ENCODE measurements at regions not wholly inside any gene's neighbourhood (a gene's known extent, or its start where the extent isn't known, plus 50 kb on each side); places are given as distances from the start of the nearest gene placed in this dataset.

DNA sequence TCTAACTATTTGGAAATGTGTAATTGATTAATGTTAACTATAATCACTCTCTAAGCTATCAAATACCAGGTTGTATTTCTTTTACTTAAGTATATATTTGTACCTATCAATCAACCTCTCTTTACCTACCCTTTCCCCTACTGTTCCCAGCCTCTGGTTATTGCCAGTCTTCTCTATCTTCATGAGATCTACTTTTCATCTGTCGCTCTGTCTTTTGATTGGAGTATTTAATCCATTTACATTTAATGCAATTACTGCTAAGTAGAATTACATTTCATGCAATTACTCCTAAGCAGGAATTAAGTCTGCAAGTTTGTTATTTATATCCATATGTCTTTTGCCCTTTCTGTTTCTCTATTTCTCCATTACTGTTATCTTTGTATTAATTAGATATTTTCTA is 148.1 kb downstream of the MAT2B start:
- intact Hi-C loops (cut with DNase I), result no loop called here
- Histone ChIP-seq H3K27me3 (no peaks in the 10 kb centered on the region), H3K4me3 (no peak overlapping the region), H3K9me3 (no peaks in the 10 kb centered on the region), H3K27ac (no peak overlapping the region), H3K36me3 (no peaks in the 10 kb centered on the region), H3K4me1 (no peaks in the 10 kb centered on the region)
- no peak for DNase-seq
- ATAC-seq, result no peak
- TF ChIP-seq, protein P1, sequence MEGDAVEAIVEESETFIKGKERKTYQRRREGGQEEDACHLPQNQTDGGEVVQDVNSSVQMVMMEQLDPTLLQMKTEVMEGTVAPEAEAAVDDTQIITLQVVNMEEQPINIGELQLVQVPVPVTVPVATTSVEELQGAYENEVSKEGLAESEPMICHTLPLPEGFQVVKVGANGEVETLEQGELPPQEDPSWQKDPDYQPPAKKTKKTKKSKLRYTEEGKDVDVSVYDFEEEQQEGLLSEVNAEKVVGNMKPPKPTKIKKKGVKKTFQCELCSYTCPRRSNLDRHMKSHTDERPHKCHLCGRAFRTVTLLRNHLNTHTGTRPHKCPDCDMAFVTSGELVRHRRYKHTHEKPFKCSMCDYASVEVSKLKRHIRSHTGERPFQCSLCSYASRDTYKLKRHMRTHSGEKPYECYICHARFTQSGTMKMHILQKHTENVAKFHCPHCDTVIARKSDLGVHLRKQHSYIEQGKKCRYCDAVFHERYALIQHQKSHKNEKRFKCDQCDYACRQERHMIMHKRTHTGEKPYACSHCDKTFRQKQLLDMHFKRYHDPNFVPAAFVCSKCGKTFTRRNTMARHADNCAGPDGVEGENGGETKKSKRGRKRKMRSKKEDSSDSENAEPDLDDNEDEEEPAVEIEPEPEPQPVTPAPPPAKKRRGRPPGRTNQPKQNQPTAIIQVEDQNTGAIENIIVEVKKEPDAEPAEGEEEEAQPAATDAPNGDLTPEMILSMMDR (IDR thresholded peaks at IDR 0.05), result no peak

DNA sequence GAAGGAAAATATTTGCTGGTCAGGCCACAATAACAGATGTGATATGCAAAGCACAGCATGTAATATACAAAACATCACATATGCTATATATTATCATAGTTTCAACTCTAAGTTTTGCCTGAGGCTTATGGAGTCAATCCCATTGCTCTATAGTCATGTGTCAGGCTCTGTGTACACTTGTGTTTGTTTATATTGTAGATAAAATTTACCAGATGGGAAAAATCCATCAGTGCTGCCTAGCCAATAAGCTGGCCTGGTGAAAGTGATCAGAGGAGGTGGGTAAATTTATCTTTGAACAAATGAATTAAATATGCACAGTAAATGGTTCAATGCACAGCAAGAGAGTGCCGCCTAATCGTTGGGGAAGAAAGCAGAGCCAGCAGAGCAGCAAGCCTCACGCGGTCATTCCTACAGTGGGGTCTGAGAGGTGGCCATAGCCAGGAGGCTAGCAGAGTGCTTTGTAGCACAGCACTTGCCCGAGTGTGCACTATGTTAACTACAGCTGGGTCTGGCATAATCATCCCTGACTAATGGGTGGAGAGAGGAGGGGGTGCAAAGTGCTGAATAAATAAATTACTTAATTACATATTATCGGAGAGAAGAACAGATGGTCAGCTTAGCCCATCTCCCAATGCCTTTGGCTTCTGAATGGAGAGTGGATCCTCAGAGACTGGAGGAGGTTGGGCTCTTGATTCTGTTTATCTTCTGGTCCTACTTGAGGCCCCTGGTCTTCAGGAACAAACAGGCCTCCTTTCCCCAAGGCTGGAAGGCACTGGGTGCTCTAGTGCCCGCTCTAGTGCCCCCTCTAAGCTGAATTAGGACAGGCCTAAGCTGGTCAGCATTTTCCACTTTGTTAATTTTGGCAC is 153.5 kb downstream of the MAT2B start:
- DNase-seq (no peak), ATAC-seq (no peak)
- no peak overlapping the region for H3K4me3 ChIP-seq
- H3K27ac ChIP-seq, result no peak overlapping the region
- intact Hi-C loops (cut with DNase I), result no loop called here
- H3K27me3 ChIP-seq, result no peaks in the 10 kb centered on the region
- TF ChIP-seq, protein P1 (IDR thresholded peaks at IDR 0.05), result no peak
- no peaks in the 10 kb centered on the region for H3K36me3 ChIP-seq
- H3K4me1 ChIP-seq, result no peaks in the 10 kb centered on the region
- no peaks in the 10 kb centered on the region for H3K9me3 ChIP-seq

DNA sequence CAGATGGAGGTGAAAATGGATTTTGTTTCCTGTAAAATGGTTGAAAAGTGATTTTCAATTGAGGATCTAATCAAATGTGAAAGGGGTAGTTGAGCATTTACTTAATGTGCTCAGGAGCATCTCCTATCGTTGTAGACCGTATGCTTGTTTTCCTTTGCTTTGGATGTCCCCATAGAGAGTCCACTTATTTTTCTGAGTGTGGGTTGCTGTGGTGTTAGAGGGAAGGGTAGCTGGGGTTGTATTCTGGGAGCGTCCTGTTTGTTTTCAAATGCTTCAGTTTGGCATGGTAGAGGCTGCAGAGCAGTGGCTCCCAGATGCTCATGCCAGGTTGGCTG is 154.1 kb downstream of the MAT2B start:
- no peaks in the 10 kb centered on the region for H3K4me1 ChIP-seq
- TF ChIP-seq, protein P1 (IDR thresholded peaks at IDR 0.05), result no peak
- intact Hi-C loops (cut with DNase I), result no loop called here
- H3K27me3 ChIP-seq, result no peaks in the 10 kb centered on the region
- no peak overlapping the region for H3K4me3 ChIP-seq
- no peaks in the 10 kb centered on the region for H3K9me3 ChIP-seq
- ATAC-seq (no peak), DNase-seq (no peak)
- H3K27ac ChIP-seq, result no peak overlapping the region
- H3K36me3 ChIP-seq, result no peaks in the 10 kb centered on the region

DNA sequence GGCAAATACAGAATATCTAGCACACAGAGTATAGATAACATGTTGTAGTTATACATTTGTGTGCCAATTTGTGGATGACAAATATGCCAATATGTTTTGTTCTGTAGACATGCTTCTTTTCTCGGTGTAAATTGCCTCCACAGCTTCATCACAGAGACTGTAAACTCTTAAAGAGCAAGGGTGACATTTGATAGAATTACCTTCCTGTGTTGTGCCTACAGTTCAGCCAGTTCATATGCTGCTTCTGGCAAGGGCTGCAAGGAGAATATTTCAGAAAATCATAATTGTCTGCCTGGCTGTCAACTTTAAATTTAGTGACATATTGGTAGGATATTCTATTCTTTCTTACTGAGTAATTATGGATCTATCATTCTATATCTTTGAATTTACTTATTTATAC is 155.1 kb downstream of the MAT2B start:
- ATAC-seq (no peak), DNase-seq (no peak)
- TF ChIP-seq, protein P1 (IDR thresholded peaks at IDR 0.05), result no peak
- intact Hi-C loops (cut with DNase I), result no loop called here
- no peak overlapping the region for H3K4me3 ChIP-seq
- H3K27me3 ChIP-seq, result no peaks in the 10 kb centered on the region
- H3K4me1 ChIP-seq, result no peaks in the 10 kb centered on the region
- no peaks in the 10 kb centered on the region for H3K9me3 ChIP-seq
- no peaks in the 10 kb centered on the region for H3K36me3 ChIP-seq
- no peak overlapping the region for H3K27ac ChIP-seq

DNA sequence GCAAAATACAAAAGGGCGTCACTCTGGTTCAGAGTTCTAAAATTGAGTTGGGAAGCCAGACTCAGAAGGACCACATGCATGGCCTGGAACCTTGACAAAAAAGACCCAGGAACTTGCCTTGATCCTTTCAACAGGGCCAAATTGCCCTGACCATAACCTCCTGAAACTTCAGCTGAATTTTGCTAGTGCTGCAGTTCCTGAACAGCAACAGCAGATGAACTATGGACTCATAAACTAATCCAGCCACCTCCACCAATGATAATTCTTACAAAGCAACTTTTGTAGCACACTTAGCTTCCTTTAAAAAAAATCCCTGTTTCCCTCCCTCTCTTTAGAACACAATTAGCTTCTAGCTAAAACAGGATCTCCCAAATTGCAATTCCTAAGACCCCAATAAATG is 155.9 kb downstream of the MAT2B start:
- no peak overlapping the region for H3K27ac ChIP-seq
- no peak overlapping the region for H3K4me3 ChIP-seq
- TF ChIP-seq, protein P1 (IDR thresholded peaks at IDR 0.05), result no peak
- no peaks in the 10 kb centered on the region for H3K4me1 ChIP-seq
- intact Hi-C loops (cut with DNase I), result no loop called here
- ATAC-seq, result no peak
- H3K27me3 ChIP-seq, result no peaks in the 10 kb centered on the region
- no peak for DNase-seq
- no peaks in the 10 kb centered on the region for H3K36me3 ChIP-seq
- H3K9me3 ChIP-seq, result no peaks in the 10 kb centered on the region

DNA sequence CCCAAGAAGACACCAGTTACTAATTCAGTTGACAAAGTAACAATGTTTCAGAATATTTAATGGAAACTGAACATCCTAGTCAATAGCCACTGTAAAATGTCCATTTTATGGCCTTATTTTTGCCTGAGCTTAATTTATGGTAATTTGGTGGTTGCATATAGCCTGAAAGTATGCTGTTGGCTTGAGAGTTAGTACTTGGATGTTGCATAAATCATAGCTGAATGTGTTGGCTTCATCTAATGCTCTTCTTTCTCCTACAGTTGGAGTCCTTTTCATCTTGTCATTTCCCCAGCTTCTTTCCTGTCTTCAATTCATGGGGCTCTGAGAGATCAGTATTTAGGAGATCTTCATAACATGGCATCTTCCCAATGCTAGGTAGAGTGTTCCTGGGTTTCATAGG is 164.6 kb downstream of the MAT2B start:
- no peak for ATAC-seq
- TF ChIP-seq, protein P1 (IDR thresholded peaks at IDR 0.05), result no peak

More for the DNA sequence above, 164.6 kb downstream of the MAT2B start:
- Histone ChIP-seq H3K4me3 (no peak overlapping the region), H3K27me3 (no peaks in the 10 kb centered on the region), H3K36me3 (no peaks in the 10 kb centered on the region), H3K4me1 (no peaks in the 10 kb centered on the region), H3K27ac (no peak overlapping the region), H3K9me3 (no peaks in the 10 kb centered on the region)
- DNase-seq, result no peak
- intact Hi-C loops (cut with DNase I), result no loop called here

All from upper lobe of right lung (tissue), 1 donor.